Loucy (cell line): ENCODE measurements at regions not wholly inside any gene's neighbourhood (a gene's known extent, or its start where the extent isn't known, plus 50 kb on each side); places are given as distances from the start of the nearest gene placed in this dataset.

Experiments
- H2AFZ ChIP-seq: fragments of 200-600 bp; sonication (generic); 2 replicates; pipeline ENCODE4 v1.6.0; 2016; ENCODE audit warnings: antibody characterized with exemption, mild to moderate bottlenecking, low read length, moderate library complexity
- H3F3A ChIP-seq: fragments of 200-600 bp; 2 replicates; pipeline ENCODE4 v1.6.0; 2016; ENCODE audit warnings: antibody characterized with exemption, low read depth, mild to moderate bottlenecking
- H3K27me3 ChIP-seq: fragments of 200-600 bp; sonication (generic); 2 replicates; pipeline ENCODE4 v1.6.1; 2014; ENCODE audit warnings: low read length, mild to moderate bottlenecking; ENCODE audit not compliant: insufficient read depth, poor library complexity, severe bottlenecking
- H3K36me3 ChIP-seq: fragments of 200-600 bp; sonication (generic); 2 replicates; pipeline ENCODE4 v1.6.1; 2016; ENCODE audit warnings: low read length; ENCODE audit not compliant: insufficient read depth
- H3K4me1 ChIP-seq: fragments of 200-600 bp; sonication (generic); 2 replicates; pipeline ENCODE4 v1.5.1; 2014; ENCODE audit warnings: low read length, mild to moderate bottlenecking; ENCODE audit not compliant: insufficient read depth, poor library complexity, severe bottlenecking
- H3K4me2 ChIP-seq: fragments of 200-600 bp; sonication (generic); 2 replicates; pipeline ENCODE4 v1.6.0; 2014; ENCODE audit warnings: antibody characterized with exemption, low read length, low read depth, mild to moderate bottlenecking; ENCODE audit not compliant: poor library complexity, severe bottlenecking
- H3K4me3 ChIP-seq: fragments of 200-600 bp; sonication (generic); 2 replicates; pipeline ENCODE4 v1.5.1; 2014; ENCODE audit warnings: low read length, mild to moderate bottlenecking, mixed read lengths; ENCODE audit not compliant: poor library complexity, severe bottlenecking
- H3K79me2 ChIP-seq: fragments of 200-600 bp; sonication (generic); 2 replicates; pipeline ENCODE4 v1.6.1; 2014; ENCODE audit warnings: low read length; ENCODE audit not compliant: insufficient read depth
- H3K9ac ChIP-seq: fragments of 200-600 bp; sonication (generic); 2 replicates; pipeline ENCODE4 v1.6.0; 2014; ENCODE audit warnings: mild to moderate bottlenecking, low read depth, low read length, moderate library complexity; ENCODE audit not compliant: poor library complexity, severe bottlenecking
- H3K9me2 ChIP-seq: fragments of 200-600 bp; sonication (generic); replicated peaks from 2 replicates; pipeline ENCODE4 v1.6.1; 2016; ENCODE audit warnings: low read depth, low read length, mixed read lengths
- H3K9me3 ChIP-seq: fragments of 200-600 bp; sonication (generic); 2 replicates; pipeline ENCODE4 v1.6.1; 2014; ENCODE audit warnings: mild to moderate bottlenecking, antibody characterized with exemption, low read length, low read depth; ENCODE audit not compliant: insufficient read depth
- H4K20me1 ChIP-seq: fragments of 200-600 bp; sonication (generic); 2 replicates; pipeline ENCODE4 v1.6.0; 2014; ENCODE audit warnings: antibody characterized with exemption, low read length, mild to moderate bottlenecking; ENCODE audit not compliant: insufficient read depth, poor library complexity, severe bottlenecking
- EZH2phosphoT487 ChIP-seq: fragments of 200-600 bp; IDR thresholded peaks from 2 replicates; pipeline ENCODE4 v1.6.1; 2018; ENCODE audit warnings: antibody characterized with exemption, mild to moderate bottlenecking, moderate library complexity, borderline replicate concordance
- TF ChIP-seq, protein P1 (sequence below): fragments of 200-600 bp; sonication (generic); conservative IDR thresholded peaks from 2 replicates; pipeline ENCODE4 v1.5.1; 2014; ENCODE audit warnings: mild to moderate bottlenecking, antibody characterized with exemption, low read length

DNA sequence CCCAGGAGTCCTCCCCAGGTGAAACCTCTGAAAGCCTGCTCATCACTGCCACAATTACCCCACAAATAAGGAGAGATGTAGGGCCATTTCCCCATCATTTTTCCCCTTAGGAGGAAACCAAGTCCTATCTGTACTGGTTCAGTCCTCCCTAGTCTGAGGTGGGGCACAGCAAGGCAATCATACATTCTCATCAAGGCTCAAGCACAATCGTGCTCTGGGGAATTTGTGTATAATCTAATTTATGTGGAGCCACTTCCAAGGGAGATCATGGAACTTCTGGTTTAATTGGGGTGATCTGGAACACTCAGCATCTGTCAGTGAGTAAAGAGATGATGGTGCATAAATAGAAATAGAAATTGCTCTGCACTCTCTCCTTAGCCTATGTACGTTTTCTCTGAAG, 546.9 kb downstream of the IGSF11 start:
- H3K27me3 ChIP-seq = no peaks in the 10 kb centered on the region
- H3K9me3 ChIP-seq = no peaks in the 10 kb centered on the region
- no peak overlapping the region for H3K9ac ChIP-seq
- H4K20me1 ChIP-seq = no peaks in the 10 kb centered on the region
- no peaks in the 10 kb centered on the region for H3F3A ChIP-seq
- TF ChIP-seq EZH2phosphoT487 = no peak
- TF ChIP-seq, protein P1, sequence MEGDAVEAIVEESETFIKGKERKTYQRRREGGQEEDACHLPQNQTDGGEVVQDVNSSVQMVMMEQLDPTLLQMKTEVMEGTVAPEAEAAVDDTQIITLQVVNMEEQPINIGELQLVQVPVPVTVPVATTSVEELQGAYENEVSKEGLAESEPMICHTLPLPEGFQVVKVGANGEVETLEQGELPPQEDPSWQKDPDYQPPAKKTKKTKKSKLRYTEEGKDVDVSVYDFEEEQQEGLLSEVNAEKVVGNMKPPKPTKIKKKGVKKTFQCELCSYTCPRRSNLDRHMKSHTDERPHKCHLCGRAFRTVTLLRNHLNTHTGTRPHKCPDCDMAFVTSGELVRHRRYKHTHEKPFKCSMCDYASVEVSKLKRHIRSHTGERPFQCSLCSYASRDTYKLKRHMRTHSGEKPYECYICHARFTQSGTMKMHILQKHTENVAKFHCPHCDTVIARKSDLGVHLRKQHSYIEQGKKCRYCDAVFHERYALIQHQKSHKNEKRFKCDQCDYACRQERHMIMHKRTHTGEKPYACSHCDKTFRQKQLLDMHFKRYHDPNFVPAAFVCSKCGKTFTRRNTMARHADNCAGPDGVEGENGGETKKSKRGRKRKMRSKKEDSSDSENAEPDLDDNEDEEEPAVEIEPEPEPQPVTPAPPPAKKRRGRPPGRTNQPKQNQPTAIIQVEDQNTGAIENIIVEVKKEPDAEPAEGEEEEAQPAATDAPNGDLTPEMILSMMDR = no peak
- no peaks in the 10 kb centered on the region for H3K9me2 ChIP-seq
- H3K4me1 ChIP-seq = no peaks in the 10 kb centered on the region
- H3K4me2 ChIP-seq = no peak overlapping the region
- H3K4me3 ChIP-seq = no peak overlapping the region
- no peaks in the 10 kb centered on the region for H3K79me2 ChIP-seq
- H3K36me3 ChIP-seq = no peaks in the 10 kb centered on the region
- H2AFZ ChIP-seq = no peak overlapping the region

GRCh38 chr3:118488732-118489131, 545.9 kb downstream of the IGSF11 start:
- no peak overlapping the region for H3K4me2 ChIP-seq
- H3K9ac ChIP-seq = no peak overlapping the region
- no peak overlapping the region for H3K4me3 ChIP-seq
- no peaks in the 10 kb centered on the region for H3K79me2 ChIP-seq
- H3K4me1 ChIP-seq = no peaks in the 10 kb centered on the region
- no peaks in the 10 kb centered on the region for H3K36me3 ChIP-seq
- H2AFZ ChIP-seq = no peak overlapping the region
- no peaks in the 10 kb centered on the region for H4K20me1 ChIP-seq
- H3K9me2 ChIP-seq = no peaks in the 10 kb centered on the region; the same call in 1 of the 2 replicates
- H3K9me3 ChIP-seq = no peaks in the 10 kb centered on the region
- TF ChIP-seq, protein P1 = no peak
- TF ChIP-seq EZH2phosphoT487 = no peak
- H3K27me3 ChIP-seq = no peaks in the 10 kb centered on the region
- no peaks in the 10 kb centered on the region for H3F3A ChIP-seq

DNA sequence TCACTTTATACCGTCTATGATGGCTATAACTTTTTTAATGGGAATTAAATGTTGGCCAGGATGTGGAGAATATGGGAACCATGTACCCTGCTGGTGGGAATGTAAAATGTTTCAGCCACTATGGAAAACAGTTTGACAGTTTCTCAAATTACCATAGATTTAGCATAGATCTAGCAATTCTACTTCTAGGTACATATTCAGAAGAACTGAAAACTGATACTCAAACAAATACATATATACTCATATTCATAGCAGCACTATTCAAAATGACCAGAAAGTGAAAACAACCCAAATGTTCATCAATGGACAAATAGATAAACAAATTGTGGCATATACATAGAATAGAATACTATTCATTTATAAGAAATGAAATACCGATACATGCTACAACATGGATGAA, 539.4 kb downstream of the IGSF11 start:
- H3K9me2 ChIP-seq = no peaks in the 10 kb centered on the region; the same call in 1 of the 2 replicates
- H3K79me2 ChIP-seq = no peaks in the 10 kb centered on the region
- H3K27me3 ChIP-seq = no peaks in the 10 kb centered on the region
- no peak overlapping the region for H2AFZ ChIP-seq
- no peaks in the 10 kb centered on the region for H4K20me1 ChIP-seq
- H3F3A ChIP-seq = no peaks in the 10 kb centered on the region
- H3K4me3 ChIP-seq = no peak overlapping the region
- H3K4me1 ChIP-seq = no peaks in the 10 kb centered on the region
- no peak overlapping the region for H3K9ac ChIP-seq
- no peak overlapping the region for H3K4me2 ChIP-seq
- TF ChIP-seq, protein P1 = no peak
- no peak for TF ChIP-seq EZH2phosphoT487
- H3K36me3 ChIP-seq = no peaks in the 10 kb centered on the region
- no peaks in the 10 kb centered on the region for H3K9me3 ChIP-seq
